ENCODE measurements at regions not wholly inside any gene's neighbourhood (a gene's known extent, or its start where the extent isn't known, plus 50 kb on each side); places are given as distances from the start of the nearest gene placed in this dataset.

DNA sequence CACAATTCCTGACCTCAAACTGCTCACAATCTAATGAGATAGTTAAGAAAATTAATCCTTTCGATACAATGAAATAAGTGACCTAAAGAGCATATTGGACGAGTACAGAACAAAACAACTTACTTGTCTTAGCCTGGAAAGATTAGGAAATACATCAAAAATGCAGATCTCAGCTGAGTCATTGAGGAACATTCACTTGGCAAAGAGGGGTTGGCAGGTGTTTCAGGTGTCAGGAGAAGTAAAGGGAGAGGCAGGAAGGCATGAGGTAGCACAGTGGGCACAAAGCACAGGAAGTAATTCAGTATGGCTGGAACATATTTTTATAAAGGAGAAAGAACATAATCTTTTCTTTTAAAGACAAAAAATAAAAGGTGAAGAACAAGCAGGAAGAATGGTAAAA, 628.8 kb upstream of the RGMB start:
- Mint-ChIP-seq H3K36me3 (no peaks in the 10 kb centered on the region), H3K27me3 (ENCODE audit: low read depth in 3 of 3) (no peaks in the 10 kb centered on the region), H3K4me1 (no peaks in the 10 kb centered on the region), H3K4me3 (no peak overlapping the region), H3K27ac (no peak overlapping the region), H3K9me3 (peaks cover 0 to 4% (median 2%) of the 10 kb centered on the region in 7 donors)
- Histone ChIP-seq H4K20me1 (ENCODE audit: insufficient read depth, low read length) (no peaks in the 10 kb centered on the region), H3K4me1 (ENCODE audit: control insufficient read depth in 1 of 2, insufficient read depth in 2 of 2, low read length in 2 of 2) (no peaks in the 10 kb centered on the region), H3K36me3 (replicated peaks in 1 of 2; ENCODE audit: control insufficient read depth in 1 of 2, insufficient read depth in 2 of 2, low read length in 2 of 2) (no peaks in the 10 kb centered on the region), H3K4me2 (replicated peaks; ENCODE audit: extremely low read depth, low read length, poor library complexity, severe bottlenecking) (no peak overlapping the region), H3K4me3 (replicated peaks in 1 of 3; ENCODE audit: low read depth in 2 of 3, low read length in 3 of 3) (no peak overlapping the region), H3K9ac (ENCODE audit: insufficient read depth, low read length, poor library complexity, severe bottlenecking) (no peak overlapping the region), H3K9me3 (replicated peaks in 1 of 2; ENCODE audit: control insufficient read depth in 1 of 2, insufficient read depth in 1 of 2, low read length in 2 of 2) (peaks cover 3 to 11% of the 10 kb centered on the region in 2 donors), H3K27ac (ENCODE audit: low read depth in 1 of 2, low read length in 2 of 2) (no peak overlapping the region), H3K79me2 (ENCODE audit: insufficient read depth, low read length) (no peaks in the 10 kb centered on the region), H2AFZ (ENCODE audit: insufficient read depth, low read depth, low read length, poor library complexity, severe bottlenecking) (no peak overlapping the region), H3K27me3 (ENCODE audit: control insufficient read depth in 2 of 2, insufficient read depth in 2 of 2, low read length in 2 of 2) (no peaks in the 10 kb centered on the region)
- intact Hi-C loops (cut with micrococcal nuclease): no loop called here
- DNase-seq: no peak
- TF ChIP-seq, protein P1, sequence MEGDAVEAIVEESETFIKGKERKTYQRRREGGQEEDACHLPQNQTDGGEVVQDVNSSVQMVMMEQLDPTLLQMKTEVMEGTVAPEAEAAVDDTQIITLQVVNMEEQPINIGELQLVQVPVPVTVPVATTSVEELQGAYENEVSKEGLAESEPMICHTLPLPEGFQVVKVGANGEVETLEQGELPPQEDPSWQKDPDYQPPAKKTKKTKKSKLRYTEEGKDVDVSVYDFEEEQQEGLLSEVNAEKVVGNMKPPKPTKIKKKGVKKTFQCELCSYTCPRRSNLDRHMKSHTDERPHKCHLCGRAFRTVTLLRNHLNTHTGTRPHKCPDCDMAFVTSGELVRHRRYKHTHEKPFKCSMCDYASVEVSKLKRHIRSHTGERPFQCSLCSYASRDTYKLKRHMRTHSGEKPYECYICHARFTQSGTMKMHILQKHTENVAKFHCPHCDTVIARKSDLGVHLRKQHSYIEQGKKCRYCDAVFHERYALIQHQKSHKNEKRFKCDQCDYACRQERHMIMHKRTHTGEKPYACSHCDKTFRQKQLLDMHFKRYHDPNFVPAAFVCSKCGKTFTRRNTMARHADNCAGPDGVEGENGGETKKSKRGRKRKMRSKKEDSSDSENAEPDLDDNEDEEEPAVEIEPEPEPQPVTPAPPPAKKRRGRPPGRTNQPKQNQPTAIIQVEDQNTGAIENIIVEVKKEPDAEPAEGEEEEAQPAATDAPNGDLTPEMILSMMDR (IDR thresholded peaks at IDR 0.05): no peak
- WGBS (ENCODE audit: insufficient coverage): 78% methylated on average over 2 of the region's 2 CpGs

DNA sequence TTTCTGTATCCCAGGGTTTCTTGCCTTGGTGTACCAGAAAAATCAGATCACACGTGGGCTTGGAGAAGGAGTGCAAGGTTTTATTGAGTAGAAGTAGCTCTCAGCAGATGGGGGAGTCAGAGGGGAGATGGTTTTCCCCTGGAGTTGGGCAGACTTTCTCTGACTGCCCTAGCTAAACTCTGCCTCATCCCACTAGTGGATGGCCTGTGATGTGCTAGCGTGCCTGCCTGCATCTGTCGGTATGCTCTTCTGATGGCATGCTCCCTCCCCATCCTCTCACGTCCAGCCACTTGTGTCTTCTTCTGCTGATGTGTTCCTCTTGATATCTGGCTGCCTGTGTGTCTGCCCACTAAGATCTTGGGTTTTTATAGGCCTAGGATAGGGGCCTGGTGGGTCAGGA, 616.1 kb upstream of the RGMB start:
- DNase-seq: no peak
- Histone ChIP-seq H3K27me3 (ENCODE audit: control insufficient read depth in 2 of 2, insufficient read depth in 2 of 2, low read length in 2 of 2) (no peaks in the 10 kb centered on the region), H3K4me2 (replicated peaks; ENCODE audit: extremely low read depth, low read length, poor library complexity, severe bottlenecking) (no peak overlapping the region), H3K9me3 (replicated peaks in 1 of 2; ENCODE audit: control insufficient read depth in 1 of 2, insufficient read depth in 1 of 2, low read length in 2 of 2) (peaks cover 0 to 5% of the 10 kb centered on the region in 2 donors), H3K36me3 (replicated peaks in 1 of 2; ENCODE audit: control insufficient read depth in 1 of 2, insufficient read depth in 2 of 2, low read length in 2 of 2) (no peaks in the 10 kb centered on the region), H3K27ac (ENCODE audit: low read depth in 1 of 2, low read length in 2 of 2) (no peak overlapping the region), H3K4me1 (ENCODE audit: control insufficient read depth in 1 of 2, insufficient read depth in 2 of 2, low read length in 2 of 2) (no peaks in the 10 kb centered on the region), H3K9ac (ENCODE audit: insufficient read depth, low read length, poor library complexity, severe bottlenecking) (no peak overlapping the region), H4K20me1 (ENCODE audit: insufficient read depth, low read length) (no peaks in the 10 kb centered on the region), H3K79me2 (ENCODE audit: insufficient read depth, low read length) (no peaks in the 10 kb centered on the region), H3K4me3 (replicated peaks in 1 of 3; ENCODE audit: low read depth in 2 of 3, low read length in 3 of 3) (no peak overlapping the region), H2AFZ (ENCODE audit: insufficient read depth, low read depth, low read length, poor library complexity, severe bottlenecking) (no peak overlapping the region)
- Mint-ChIP-seq H3K27me3 (ENCODE audit: low read depth in 3 of 3) (no peaks in the 10 kb centered on the region), H3K36me3 (no peaks in the 10 kb centered on the region), H3K4me3 (no peak overlapping the region), H3K9me3 (peaks cover 0 to 10% (median 3%) of the 10 kb centered on the region in 7 donors), H3K4me1 (no peaks in the 10 kb centered on the region), H3K27ac (no peak overlapping the region)
- TF ChIP-seq, protein P1 (IDR thresholded peaks at IDR 0.05): no peak
- no CpG with 5 or more reads among the region's 4 CpGs for WGBS (ENCODE audit: insufficient coverage)
- intact Hi-C loops (cut with micrococcal nuclease): no loop called here
